RWPE2 (cell line): ENCODE measurements at regions not wholly inside any gene's neighbourhood (a gene's known extent, or its start where the extent isn't known, plus 50 kb on each side); places are given as distances from the start of the nearest gene placed in this dataset.

ENCODE experiments used
- ATAC-seq: fragments of 200-7000 bp; cut with Tn5 transposase; 3 replicates; pipeline ENCODE4 v1.9.1; 2021; ENCODE audit warnings: low read depth
- DNase-seq: peaks from one replicate; pipeline ENCODE4 v3.0.0-alpha.2; 2020; ENCODE audit warnings: low spot score
- H3K27ac ChIP-seq: fragments of 450-650 bp; 2 replicates; pipeline ENCODE4 v1.5.1; 2017; ENCODE audit warnings: mild to moderate bottlenecking; ENCODE audit not compliant: poor library complexity, severe bottlenecking
- H3K27me3 ChIP-seq: fragments of 250-450 bp; sonication (Bioruptor Pico); 2 replicates; pipeline ENCODE4 v1.5.1; 2021; ENCODE audit warnings: mild to moderate bottlenecking, moderate library complexity; ENCODE audit not compliant: insufficient read depth, poor library complexity, severe bottlenecking
- H3K36me3 ChIP-seq: fragments of 250-450 bp; sonication (Bioruptor Pico); 2 replicates; pipeline ENCODE4 v1.5.1; 2020; ENCODE audit warnings: low read depth, mild to moderate bottlenecking, moderate library complexity
- H3K4me1 ChIP-seq: fragments of 250-450 bp; sonication (Bioruptor Pico); 2 replicates; pipeline ENCODE4 v1.5.1; 2021; ENCODE audit warnings: mild to moderate bottlenecking, moderate library complexity; ENCODE audit not compliant: insufficient read depth, poor library complexity, severe bottlenecking
- H3K4me3 ChIP-seq: fragments of 250-450 bp; sonication (Bioruptor Pico); 2 replicates; pipeline ENCODE4 v1.5.1; 2021; ENCODE audit warnings: mild to moderate bottlenecking, moderate library complexity; ENCODE audit not compliant: severe bottlenecking
- H3K9me3 ChIP-seq: fragments of 250-450 bp; sonication (Bioruptor Pico); 2 replicates; pipeline ENCODE4 v1.5.1; 2021; ENCODE audit warnings: mild to moderate bottlenecking, moderate library complexity; ENCODE audit not compliant: severe bottlenecking
- TF ChIP-seq, protein P1 (sequence below): fragments of 450-650 bp; IDR thresholded peaks from one replicate; pipeline ENCODE4 v1.5.1; 2017; ENCODE audit warnings: mild to moderate bottlenecking, moderate library complexity; ENCODE audit not compliant: poor library complexity, severe bottlenecking

DNA sequence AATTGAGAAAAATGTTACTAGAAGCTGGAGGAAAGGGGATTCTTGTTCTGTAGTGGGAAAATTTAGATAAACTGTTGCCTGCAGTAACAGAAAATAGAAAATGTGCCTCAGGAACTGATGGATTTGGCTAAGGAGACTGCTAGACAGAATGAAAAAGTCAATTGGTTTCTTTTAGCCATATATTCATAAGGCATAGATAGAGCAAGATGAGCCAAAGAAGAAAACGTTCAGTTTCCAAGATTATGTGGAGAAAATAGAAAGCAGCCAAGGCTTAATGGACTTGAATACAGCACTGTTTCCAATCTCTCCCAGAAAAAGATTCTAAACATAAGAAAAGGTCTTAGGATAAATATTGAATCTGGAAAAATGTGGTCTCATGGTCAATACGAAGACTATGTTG lies 115.1 kb upstream of the TCF21 start:
- Histone ChIP-seq H3K27me3 (no peaks in the 10 kb centered on the region), H3K36me3 (no peaks in the 10 kb centered on the region), H3K4me1 (peaks cover 29% of the 10 kb centered on the region), H3K4me3 (no peak overlapping the region), H3K9me3 (no peaks in the 10 kb centered on the region), H3K27ac (peak overlapping the region; percentile 34)
- TF ChIP-seq, protein P1, sequence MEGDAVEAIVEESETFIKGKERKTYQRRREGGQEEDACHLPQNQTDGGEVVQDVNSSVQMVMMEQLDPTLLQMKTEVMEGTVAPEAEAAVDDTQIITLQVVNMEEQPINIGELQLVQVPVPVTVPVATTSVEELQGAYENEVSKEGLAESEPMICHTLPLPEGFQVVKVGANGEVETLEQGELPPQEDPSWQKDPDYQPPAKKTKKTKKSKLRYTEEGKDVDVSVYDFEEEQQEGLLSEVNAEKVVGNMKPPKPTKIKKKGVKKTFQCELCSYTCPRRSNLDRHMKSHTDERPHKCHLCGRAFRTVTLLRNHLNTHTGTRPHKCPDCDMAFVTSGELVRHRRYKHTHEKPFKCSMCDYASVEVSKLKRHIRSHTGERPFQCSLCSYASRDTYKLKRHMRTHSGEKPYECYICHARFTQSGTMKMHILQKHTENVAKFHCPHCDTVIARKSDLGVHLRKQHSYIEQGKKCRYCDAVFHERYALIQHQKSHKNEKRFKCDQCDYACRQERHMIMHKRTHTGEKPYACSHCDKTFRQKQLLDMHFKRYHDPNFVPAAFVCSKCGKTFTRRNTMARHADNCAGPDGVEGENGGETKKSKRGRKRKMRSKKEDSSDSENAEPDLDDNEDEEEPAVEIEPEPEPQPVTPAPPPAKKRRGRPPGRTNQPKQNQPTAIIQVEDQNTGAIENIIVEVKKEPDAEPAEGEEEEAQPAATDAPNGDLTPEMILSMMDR = no peak
- DNase-seq (no peak), ATAC-seq (no peak)

DNA sequence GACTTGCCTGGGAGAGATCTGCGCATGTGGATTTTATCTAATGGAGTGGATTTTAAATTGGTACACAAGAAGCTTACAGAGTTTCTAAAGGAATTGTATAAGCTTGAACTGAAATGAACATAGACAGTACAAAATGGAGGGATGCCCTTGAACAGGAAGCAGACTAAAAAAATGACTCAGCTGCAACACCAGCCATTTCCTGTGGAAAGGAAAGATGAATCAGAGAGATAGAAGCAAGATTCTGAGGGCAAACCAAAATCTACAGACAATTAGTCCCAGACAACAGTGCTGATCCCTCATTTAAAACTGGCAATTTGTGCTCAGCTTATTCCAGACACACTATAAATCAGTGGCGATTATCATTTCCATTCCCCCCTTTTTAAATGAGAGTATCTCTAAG lies 114.6 kb upstream of the TCF21 start:
- TF ChIP-seq, protein P1 = no peak
- peak overlapping the region; percentile 34 for H3K27ac ChIP-seq
- no peak overlapping the region for H3K4me3 ChIP-seq
- H3K9me3 ChIP-seq = no peaks in the 10 kb centered on the region
- peak; percentile 60; the same call in 1 of the 3 replicates for ATAC-seq
- DNase-seq = no peak
- H3K27me3 ChIP-seq = no peaks in the 10 kb centered on the region
- H3K36me3 ChIP-seq = no peaks in the 10 kb centered on the region
- H3K4me1 ChIP-seq = peaks cover 24% of the 10 kb centered on the region

DNA sequence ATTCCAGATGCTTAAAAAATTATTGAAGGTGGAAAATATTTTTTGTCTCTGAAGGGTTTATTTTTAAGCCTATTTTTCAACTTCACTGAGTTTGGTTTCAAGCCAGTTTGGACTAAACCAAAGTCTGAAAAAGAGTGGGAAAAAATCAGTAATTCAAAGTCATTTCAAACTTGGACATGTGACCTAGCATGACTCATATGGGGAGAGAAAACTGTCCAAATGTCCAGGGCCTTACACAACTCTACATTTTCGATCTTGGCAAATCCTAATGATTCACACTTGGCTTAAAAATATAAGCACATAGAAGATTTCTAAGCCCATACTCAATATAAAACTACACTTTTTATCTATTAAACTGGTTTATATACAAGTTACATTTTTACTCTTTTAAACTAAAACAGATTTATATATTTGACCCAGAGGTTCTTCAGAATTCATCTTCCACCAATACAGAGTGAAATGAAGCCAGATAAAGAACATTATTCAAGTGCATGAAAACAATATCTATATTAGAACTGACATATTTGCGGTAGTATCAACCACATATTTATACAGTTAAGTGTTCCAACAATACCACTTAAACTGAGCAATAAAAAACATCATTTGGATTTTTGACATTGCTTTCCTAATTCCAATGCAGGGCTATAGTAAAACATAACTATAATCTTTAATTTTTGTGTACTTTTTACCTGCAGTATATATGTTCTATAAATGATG lies 110.3 kb upstream of the TCF21 start:
- DNase-seq (no peak), ATAC-seq (peak; percentile 53; the same call in 2 of the 3 replicates)
- TF ChIP-seq, protein P1 = no peak
- H3K27me3 ChIP-seq = no peaks in the 10 kb centered on the region
- H3K4me1 ChIP-seq = peaks cover 13% of the 10 kb centered on the region
- no peak overlapping the region for H3K4me3 ChIP-seq
- H3K27ac ChIP-seq = no peak overlapping the region
- no peaks in the 10 kb centered on the region for H3K9me3 ChIP-seq
- H3K36me3 ChIP-seq = no peaks in the 10 kb centered on the region

DNA sequence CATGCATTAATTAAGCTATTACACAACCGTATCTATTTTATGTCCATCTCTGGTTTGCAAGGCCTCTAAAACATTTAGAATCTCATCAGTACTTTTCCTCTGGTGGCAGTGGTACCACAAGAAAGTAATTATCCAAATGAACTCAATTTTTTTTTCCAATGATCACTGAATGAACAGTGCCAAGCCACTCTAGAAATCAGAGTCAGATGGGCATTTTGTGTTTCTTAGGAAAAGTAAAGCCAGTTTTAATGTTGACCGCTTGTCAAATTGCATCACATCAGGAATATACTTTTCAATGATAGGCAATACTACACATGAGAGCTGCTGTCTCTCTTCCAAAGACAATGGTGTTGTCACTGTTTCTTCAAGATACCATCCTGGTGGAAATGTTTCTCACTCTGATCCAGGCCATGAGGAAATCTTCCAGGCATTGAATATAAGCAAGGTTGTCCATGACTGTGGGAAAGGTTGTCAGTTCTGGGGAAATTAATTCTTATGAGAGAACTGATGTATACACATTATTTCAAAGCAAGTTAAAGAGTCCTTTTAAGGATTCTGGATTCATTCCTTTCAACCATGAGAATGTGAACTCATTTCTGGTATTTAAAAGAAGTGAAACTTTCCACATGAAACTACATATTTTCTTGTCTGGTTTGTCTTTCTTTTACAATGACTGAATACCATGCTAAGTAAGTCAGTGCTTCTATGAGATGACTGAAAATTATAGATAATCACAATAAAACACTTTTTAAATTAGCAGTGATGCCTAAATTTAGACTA lies 108.8 kb upstream of the TCF21 start:
- Histone ChIP-seq H3K4me3 (no peak overlapping the region), H3K9me3 (no peaks in the 10 kb centered on the region), H3K27ac (no peak overlapping the region), H3K27me3 (no peaks in the 10 kb centered on the region), H3K36me3 (no peaks in the 10 kb centered on the region), H3K4me1 (peaks cover 6% of the 10 kb centered on the region)
- ATAC-seq (no peak), DNase-seq (no peak)
- TF ChIP-seq, protein P1 = no peak
